Glutamatergic neuron (in vitro differentiated cells): ENCODE measurements at regions not wholly inside any gene's neighbourhood (a gene's known extent, or its start where the extent isn't known, plus 50 kb on each side); places are given as distances from the start of the nearest gene placed in this dataset.
"Not testable (repeated sequence)": the region's sequence is repeated elsewhere in the genome, so short reads cannot be mapped to it uniquely, and the experiment has no call there.

Source experiments
- DNase-seq: peaks from one replicate; pipeline ENCODE4 v3.0.0; 2022
- H3K27ac Mint-ChIP-seq: one replicate; pipeline ENCODE4 v1.8.0; 2020; ENCODE audit warnings: mild to moderate bottlenecking, mixed read lengths, inconsistent platforms; ENCODE audit not compliant: unreplicated experiment
- H3K27me3 Mint-ChIP-seq: one replicate; pipeline ENCODE4 v1.8.0; 2020; ENCODE audit warnings: mild to moderate bottlenecking, moderate library complexity, mixed read lengths, inconsistent platforms; ENCODE audit not compliant: unreplicated experiment
- H3K36me3 Mint-ChIP-seq: one replicate; pipeline ENCODE4 v1.8.0; 2020; ENCODE audit warnings: mild to moderate bottlenecking, mixed read lengths, inconsistent platforms; ENCODE audit not compliant: unreplicated experiment
- H3K4me1 Mint-ChIP-seq: one replicate; pipeline ENCODE4 v1.8.0; 2020; ENCODE audit warnings: mild to moderate bottlenecking, low read depth, mixed read lengths, inconsistent platforms; ENCODE audit not compliant: unreplicated experiment
- H3K4me3 Mint-ChIP-seq: one replicate; pipeline ENCODE4 v1.8.0; 2020; ENCODE audit warnings: mild to moderate bottlenecking, mixed read lengths, inconsistent platforms; ENCODE audit not compliant: unreplicated experiment
- H3K9me3 Mint-ChIP-seq: one replicate; pipeline ENCODE4 v1.8.0; 2020; ENCODE audit warnings: mild to moderate bottlenecking, moderate library complexity, mixed read lengths, inconsistent platforms; ENCODE audit not compliant: unreplicated experiment
- CTCF ChIP-seq: fragments of 200-600 bp; sonication (generic); IDR thresholded peaks from one replicate; pipeline ENCODE4 v1.5.0; 2021; ENCODE audit not compliant: partially characterized antibody, unreplicated experiment

- no peak for DNase-seq
- no peak for TF ChIP-seq CTCF
- no peak overlapping the region for H3K27ac Mint-ChIP-seq
- no peak overlapping the region for H3K4me3 Mint-ChIP-seq
- no peaks in the 10 kb centered on the region for H3K36me3 Mint-ChIP-seq
- no peaks in the 10 kb centered on the region for H3K27me3 Mint-ChIP-seq
- peaks cover 2% of the 10 kb centered on the region for H3K4me1 Mint-ChIP-seq
- no peaks in the 10 kb centered on the region for H3K9me3 Mint-ChIP-seq
These were observed 489.8 kb upstream of the LARGE1 start for GRCh38 chr22:34410111-34410510.

GRCh38 chr22:34414467-34415440 is 494.5 kb upstream of the LARGE1 start:
- Mint-ChIP-seq H3K27ac (no peak overlapping the region), H3K4me3 (no peak overlapping the region), H3K9me3 (peaks cover 1% of the 10 kb centered on the region), H3K27me3 (no peaks in the 10 kb centered on the region), H3K4me1 (peaks cover 6% of the 10 kb centered on the region), H3K36me3 (no peaks in the 10 kb centered on the region)
- peak; percentile 62 for DNase-seq
- peak; percentile 78 for TF ChIP-seq CTCF

- H3K4me1 Mint-ChIP-seq: peaks cover 6% of the 10 kb centered on the region
- H3K9me3 Mint-ChIP-seq: peaks cover 1% of the 10 kb centered on the region
- no peaks in the 10 kb centered on the region for H3K27me3 Mint-ChIP-seq
- DNase-seq: no peak
- H3K36me3 Mint-ChIP-seq: no peaks in the 10 kb centered on the region
- TF ChIP-seq CTCF: no peak
- H3K27ac Mint-ChIP-seq: no peak overlapping the region
- no peak overlapping the region for H3K4me3 Mint-ChIP-seq
These were observed 496.0 kb upstream of the LARGE1 start for GRCh38 chr22:34416022-34416860.

- not testable (repeated sequence) for H3K36me3 Mint-ChIP-seq, H3K27ac Mint-ChIP-seq, DNase-seq, H3K4me1 Mint-ChIP-seq, H3K9me3 Mint-ChIP-seq, H3K4me3 Mint-ChIP-seq, H3K27me3 Mint-ChIP-seq
These were observed 502.7 kb upstream of the LARGE1 start for GRCh38 chr22:34422948-34423347.

GRCh38 chr22:34427436-34427835 is 507.2 kb upstream of the LARGE1 start:
- DNase-seq: no peak
- Mint-ChIP-seq H3K9me3 (no peaks in the 10 kb centered on the region), H3K4me3 (no peak overlapping the region), H3K4me1 (no peaks in the 10 kb centered on the region), H3K36me3 (no peaks in the 10 kb centered on the region), H3K27ac (no peak overlapping the region), H3K27me3 (no peaks in the 10 kb centered on the region)
- TF ChIP-seq CTCF: no peak
